ENCODE measurements at regions not wholly inside any gene's neighbourhood (a gene's known extent, or its start where the extent isn't known, plus 50 kb on each side); places are given as distances from the start of the nearest gene placed in this dataset.

GRCh38 chr6:14505401-14505800 is 387.8 kb downstream of the CD83 start:
- intact Hi-C loops (cut with DNase I): no loop called here
- WGBS, 2 donors: 80 to 85% methylated on average over 6 of the region's 6 CpGs

GRCh38 chr6:14506656-14507246 is 389.2 kb downstream of the CD83 start:
- ATAC-seq (no peak), DNase-seq (no peak)
- H3K9me3 ChIP-seq: no peaks in the 10 kb centered on the region
- H3K27me3 ChIP-seq: no peaks in the 10 kb centered on the region
- H3K27ac ChIP-seq: no peak overlapping the region
- no peaks in the 10 kb centered on the region for H3K4me1 ChIP-seq
- H3K36me3 ChIP-seq: no peaks in the 10 kb centered on the region
- H3K4me3 ChIP-seq: no peak overlapping the region
- 82 to 83% methylated on average over 6 of the region's 6 CpGs for WGBS, 2 donors
- intact Hi-C loops (cut with DNase I): no loop called here
- TF ChIP-seq, protein P1, sequence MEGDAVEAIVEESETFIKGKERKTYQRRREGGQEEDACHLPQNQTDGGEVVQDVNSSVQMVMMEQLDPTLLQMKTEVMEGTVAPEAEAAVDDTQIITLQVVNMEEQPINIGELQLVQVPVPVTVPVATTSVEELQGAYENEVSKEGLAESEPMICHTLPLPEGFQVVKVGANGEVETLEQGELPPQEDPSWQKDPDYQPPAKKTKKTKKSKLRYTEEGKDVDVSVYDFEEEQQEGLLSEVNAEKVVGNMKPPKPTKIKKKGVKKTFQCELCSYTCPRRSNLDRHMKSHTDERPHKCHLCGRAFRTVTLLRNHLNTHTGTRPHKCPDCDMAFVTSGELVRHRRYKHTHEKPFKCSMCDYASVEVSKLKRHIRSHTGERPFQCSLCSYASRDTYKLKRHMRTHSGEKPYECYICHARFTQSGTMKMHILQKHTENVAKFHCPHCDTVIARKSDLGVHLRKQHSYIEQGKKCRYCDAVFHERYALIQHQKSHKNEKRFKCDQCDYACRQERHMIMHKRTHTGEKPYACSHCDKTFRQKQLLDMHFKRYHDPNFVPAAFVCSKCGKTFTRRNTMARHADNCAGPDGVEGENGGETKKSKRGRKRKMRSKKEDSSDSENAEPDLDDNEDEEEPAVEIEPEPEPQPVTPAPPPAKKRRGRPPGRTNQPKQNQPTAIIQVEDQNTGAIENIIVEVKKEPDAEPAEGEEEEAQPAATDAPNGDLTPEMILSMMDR (IDR thresholded peaks at IDR 0.05): no peak

More at GRCh38 chr6:14505401-14505800, 387.8 kb downstream of the CD83 start:
- DNase-seq (no peak), ATAC-seq (peak in 2 of 8 donors; percentile 34 to 51)
- TF ChIP-seq, protein P1 (IDR thresholded peaks at IDR 0.05): no peak
- H3K4me3 ChIP-seq: no peak overlapping the region
- no peaks in the 10 kb centered on the region for H3K27me3 ChIP-seq
- H3K9me3 ChIP-seq: no peaks in the 10 kb centered on the region
- no peaks in the 10 kb centered on the region for H3K36me3 ChIP-seq
- no peaks in the 10 kb centered on the region for H3K4me1 ChIP-seq
- H3K27ac ChIP-seq: no peak overlapping the region

DNA sequence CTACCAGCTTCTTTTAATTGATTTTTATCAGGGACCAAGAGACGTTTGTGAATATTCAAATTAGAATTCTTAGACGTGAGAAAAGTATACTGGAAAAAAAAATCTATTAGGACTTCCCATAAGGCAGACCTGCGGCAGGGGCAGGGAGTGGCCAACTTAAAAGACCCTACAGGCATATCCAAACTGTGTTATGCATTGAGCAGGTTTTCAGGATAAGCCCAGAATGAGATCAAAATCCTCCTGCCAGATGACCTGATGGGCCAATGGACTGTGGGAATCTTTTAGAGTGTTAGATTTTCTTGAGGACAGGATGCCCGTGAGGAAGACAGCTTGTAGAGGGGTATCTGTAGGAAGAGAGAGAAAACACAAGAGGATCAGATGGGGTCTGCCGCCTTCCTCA is 391.5 kb downstream of the CD83 start:
- no peaks in the 10 kb centered on the region for H3K27me3 ChIP-seq
- H3K9me3 ChIP-seq: no peaks in the 10 kb centered on the region
- ATAC-seq (no peak), DNase-seq (no peak)
- WGBS, 2 donors: 91 to 92% methylated on average over 5 of the region's 5 CpGs
- H3K4me3 ChIP-seq: no peak overlapping the region
- H3K36me3 ChIP-seq: no peaks in the 10 kb centered on the region
- no peaks in the 10 kb centered on the region for H3K4me1 ChIP-seq
- TF ChIP-seq, protein P1 (IDR thresholded peaks at IDR 0.05): no peak
- intact Hi-C loops (cut with DNase I): no loop called here
- H3K27ac ChIP-seq: no peak overlapping the region

- Histone ChIP-seq H3K36me3 (no peaks in the 10 kb centered on the region), H3K4me3 (no peak overlapping the region), H3K9me3 (no peaks in the 10 kb centered on the region), H3K27me3 (no peaks in the 10 kb centered on the region), H3K27ac (no peak overlapping the region), H3K4me1 (no peaks in the 10 kb centered on the region)
- ATAC-seq (no peak), DNase-seq (no peak)
- TF ChIP-seq, protein P1 (IDR thresholded peaks at IDR 0.05): peak in 2 of 9 donors; percentile 10 to 14
- 85 to 87% methylated on average over 6 of the region's 6 CpGs for WGBS, 2 donors
- intact Hi-C loops (cut with DNase I): no loop called here
Observed at GRCh38 chr6:14510038-14510437, 392.5 kb downstream of the CD83 start.
